Mesothelial cell of epicardium (in vitro differentiated cells): ENCODE measurements at regions not wholly inside any gene's neighbourhood (a gene's known extent, or its start where the extent isn't known, plus 50 kb on each side); places are given as distances from the start of the nearest gene placed in this dataset.

Experiments used
- DNase-seq, 2 experiments: peaks; one replicate each; pipeline ENCODE4 v3.0.0; 2021; ENCODE audit warnings: low spot score in 2 of 2; ENCODE audit not compliant: unreplicated experiment in 2 of 2
- H3K27ac Mint-ChIP-seq: 2 replicates; pipeline ENCODE4 v1.8.0; 2021; ENCODE audit warnings: mixed read lengths
- H3K27me3 Mint-ChIP-seq: 2 replicates; pipeline ENCODE4 v1.8.0; 2021; ENCODE audit warnings: low read depth, mixed read lengths
- H3K36me3 Mint-ChIP-seq: 2 replicates; pipeline ENCODE4 v1.8.0; 2021; ENCODE audit warnings: mixed read lengths
- H3K4me1 Mint-ChIP-seq: 2 replicates; pipeline ENCODE4 v1.8.0; 2021; ENCODE audit warnings: mixed read lengths
- H3K4me3 Mint-ChIP-seq: 2 replicates; pipeline ENCODE4 v1.8.0; 2021; ENCODE audit warnings: mild to moderate bottlenecking, moderate library complexity, mixed read lengths
- H3K9me3 Mint-ChIP-seq: 2 replicates; pipeline ENCODE4 v1.8.0; 2021; ENCODE audit warnings: mixed read lengths
- CTCF ChIP-seq: fragments of 200-600 bp; sonication (generic); IDR thresholded peaks from one replicate; pipeline ENCODE4 v1.5.0; 2021; ENCODE audit warnings: antibody characterized with exemption; ENCODE audit not compliant: unreplicated experiment

GRCh38 chr7:88666626-88667025, 92.9 kb upstream of the ZNF804B start:
- H3K36me3 Mint-ChIP-seq: no peaks in the 10 kb centered on the region
- no peak for DNase-seq
- H3K4me1 Mint-ChIP-seq: no peaks in the 10 kb centered on the region
- H3K4me3 Mint-ChIP-seq: no peak overlapping the region
- no peaks in the 10 kb centered on the region for H3K27me3 Mint-ChIP-seq
- no peak overlapping the region for H3K27ac Mint-ChIP-seq
- no peak for TF ChIP-seq CTCF
- H3K9me3 Mint-ChIP-seq: no peaks in the 10 kb centered on the region

- no peaks in the 10 kb centered on the region for H3K9me3 Mint-ChIP-seq
- no peak overlapping the region for H3K4me3 Mint-ChIP-seq
- no peak overlapping the region for H3K27ac Mint-ChIP-seq
Measured at GRCh38 chr7:88665892-88666514, 93.5 kb upstream of the ZNF804B start.

GRCh38 chr7:88664630-88665233, 94.8 kb upstream of the ZNF804B start:
- Mint-ChIP-seq H3K36me3 (no peaks in the 10 kb centered on the region), H3K4me1 (no peaks in the 10 kb centered on the region), H3K27me3 (no peaks in the 10 kb centered on the region), H3K9me3 (no peaks in the 10 kb centered on the region), H3K4me3 (no peak overlapping the region), H3K27ac (no peak overlapping the region)
- no peak for TF ChIP-seq CTCF
- no peak for DNase-seq

More at GRCh38 chr7:88665892-88666514, 93.5 kb upstream of the ZNF804B start:
- TF ChIP-seq CTCF: no peak
- no peaks in the 10 kb centered on the region for H3K4me1 Mint-ChIP-seq
- no peaks in the 10 kb centered on the region for H3K27me3 Mint-ChIP-seq
- DNase-seq: no peak
- no peaks in the 10 kb centered on the region for H3K36me3 Mint-ChIP-seq

GRCh38 chr7:88661921-88662320, 97.6 kb upstream of the ZNF804B start:
- H3K36me3 Mint-ChIP-seq: no peaks in the 10 kb centered on the region
- no peak overlapping the region for H3K4me3 Mint-ChIP-seq
- H3K27ac Mint-ChIP-seq: no peak overlapping the region
- H3K27me3 Mint-ChIP-seq: no peaks in the 10 kb centered on the region
- H3K4me1 Mint-ChIP-seq: no peaks in the 10 kb centered on the region
- no peak for TF ChIP-seq CTCF
- no peak for DNase-seq
- H3K9me3 Mint-ChIP-seq: no peaks in the 10 kb centered on the region

GRCh38 chr7:88647825-88648224, 111.7 kb upstream of the ZNF804B start:
- H3K4me3 Mint-ChIP-seq: no peak overlapping the region
- H3K27me3 Mint-ChIP-seq: no peaks in the 10 kb centered on the region
- no peak for DNase-seq
- H3K36me3 Mint-ChIP-seq: no peaks in the 10 kb centered on the region
- no peak overlapping the region for H3K27ac Mint-ChIP-seq
- TF ChIP-seq CTCF: no peak
- no peaks in the 10 kb centered on the region for H3K4me1 Mint-ChIP-seq
- peaks cover 24% of the 10 kb centered on the region for H3K9me3 Mint-ChIP-seq
